ENCODE measurements at regions not wholly inside any gene's neighbourhood (a gene's known extent, or its start where the extent isn't known, plus 50 kb on each side); places are given as distances from the start of the nearest gene placed in this dataset.

- H3K36me3 ChIP-seq (ENCODE audit: low read length) = no peaks in the 10 kb centered on the region
- no peaks in the 10 kb centered on the region for H3F3A ChIP-seq (ENCODE audit: insufficient read depth)
- no peak overlapping the region for H2AFZ ChIP-seq (ENCODE audit: low read depth, low read length, severe bottlenecking)
- H3K27ac ChIP-seq (ENCODE audit: low read depth, low read length) = no peak overlapping the region
- no peaks in the 10 kb centered on the region for H4K20me1 ChIP-seq (ENCODE audit: low read depth, low read length)
- H3K9ac ChIP-seq (ENCODE audit: low read length) = no peak overlapping the region
- no peak overlapping the region for H3K4me3 ChIP-seq (ENCODE audit: insufficient read depth, low read length, poor library complexity, severe bottlenecking)
- H3K27me3 ChIP-seq (ENCODE audit: low read length) = no peaks in the 10 kb centered on the region
- H3K9me3 ChIP-seq (ENCODE audit: insufficient read depth, low read length) = no peaks in the 10 kb centered on the region
- H3K9me2 ChIP-seq (replicated peaks; ENCODE audit: insufficient read depth, low read length) = no peaks in the 10 kb centered on the region
- H3K79me2 ChIP-seq (ENCODE audit: insufficient read depth, low read length) = no peaks in the 10 kb centered on the region
- TF ChIP-seq EZH2phosphoT487 (conservative IDR thresholded peaks at IDR 0.05; ENCODE audit: low read length) (no peak), CTCF (IDR thresholded peaks at IDR 0.05; ENCODE audit: insufficient read depth, low read length, poor library complexity, severe bottlenecking) (no peak)
- H3K4me2 ChIP-seq (ENCODE audit: low read depth, low read length, poor library complexity, severe bottlenecking) = no peak overlapping the region
Measured at GRCh38 chr16:52925143-52925542, 127.6 kb downstream of the CHD9NB start.

GRCh38 chr16:52924162-52924561 is 128.5 kb downstream of the CHD9NB start:
- H3K36me3 ChIP-seq (ENCODE audit: low read length) = no peaks in the 10 kb centered on the region
- no peaks in the 10 kb centered on the region for H4K20me1 ChIP-seq (ENCODE audit: low read depth, low read length)
- no peaks in the 10 kb centered on the region for H3K9me3 ChIP-seq (ENCODE audit: insufficient read depth, low read length)
- no peak overlapping the region for H3K4me2 ChIP-seq (ENCODE audit: low read depth, low read length, poor library complexity, severe bottlenecking)
- no peak overlapping the region for H3K9ac ChIP-seq (ENCODE audit: low read length)
- H2AFZ ChIP-seq (ENCODE audit: low read depth, low read length, severe bottlenecking) = no peak overlapping the region
- no peak for TF ChIP-seq EZH2phosphoT487 (conservative IDR thresholded peaks at IDR 0.05; ENCODE audit: low read length)
- no peak for TF ChIP-seq CTCF (IDR thresholded peaks at IDR 0.05; ENCODE audit: insufficient read depth, low read length, poor library complexity, severe bottlenecking)
- no peaks in the 10 kb centered on the region for H3K79me2 ChIP-seq (ENCODE audit: insufficient read depth, low read length)
- no peak overlapping the region for H3K27ac ChIP-seq (ENCODE audit: low read depth, low read length)
- H3K4me3 ChIP-seq (ENCODE audit: insufficient read depth, low read length, poor library complexity, severe bottlenecking) = no peak overlapping the region
- no peaks in the 10 kb centered on the region for H3F3A ChIP-seq (ENCODE audit: insufficient read depth)
- H3K9me2 ChIP-seq (replicated peaks; ENCODE audit: insufficient read depth, low read length) = no peaks in the 10 kb centered on the region
- no peaks in the 10 kb centered on the region for H3K27me3 ChIP-seq (ENCODE audit: low read length)

- H3K9me3 ChIP-seq (ENCODE audit: insufficient read depth, low read length) = no peaks in the 10 kb centered on the region
Measured at GRCh38 chr16:52921104-52921503, 131.6 kb downstream of the CHD9NB start.

More at GRCh38 chr16:52921104-52921503, 131.6 kb downstream of the CHD9NB start:
- H3K36me3 ChIP-seq (ENCODE audit: low read length) = no peaks in the 10 kb centered on the region
- no peak overlapping the region for H3K27ac ChIP-seq (ENCODE audit: low read depth, low read length)
- no peak for TF ChIP-seq EZH2phosphoT487 (conservative IDR thresholded peaks at IDR 0.05; ENCODE audit: low read length)
- TF ChIP-seq CTCF (IDR thresholded peaks at IDR 0.05; ENCODE audit: insufficient read depth, low read length, poor library complexity, severe bottlenecking) = no peak
- no peaks in the 10 kb centered on the region for H4K20me1 ChIP-seq (ENCODE audit: low read depth, low read length)
- H3K4me3 ChIP-seq (ENCODE audit: insufficient read depth, low read length, poor library complexity, severe bottlenecking) = no peak overlapping the region
- H3K79me2 ChIP-seq (ENCODE audit: insufficient read depth, low read length) = no peaks in the 10 kb centered on the region
- no peak overlapping the region for H3K4me2 ChIP-seq (ENCODE audit: low read depth, low read length, poor library complexity, severe bottlenecking)
- H2AFZ ChIP-seq (ENCODE audit: low read depth, low read length, severe bottlenecking) = no peak overlapping the region
- H3F3A ChIP-seq (ENCODE audit: insufficient read depth) = no peaks in the 10 kb centered on the region
- no peaks in the 10 kb centered on the region for H3K27me3 ChIP-seq (ENCODE audit: low read length)
- H3K9ac ChIP-seq (ENCODE audit: low read length) = no peak overlapping the region
- H3K9me2 ChIP-seq (replicated peaks; ENCODE audit: insufficient read depth, low read length) = no peaks in the 10 kb centered on the region

Measured in SU-DHL-6 (cell line).